VCaP (cell line): ENCODE measurements at regions not wholly inside any gene's neighbourhood (a gene's known extent, or its start where the extent isn't known, plus 50 kb on each side); places are given as distances from the start of the nearest gene placed in this dataset.

Source experiments
- H3K27ac ChIP-seq: fragments of 450-650 bp; 2 replicates; pipeline ENCODE4 v1.5.1; 2017
- TF ChIP-seq, protein P1 (sequence below): fragments of 450-650 bp; conservative IDR thresholded peaks from 2 replicates; pipeline ENCODE4 v1.5.1; 2017; ENCODE audit warnings: mild to moderate bottlenecking, moderate library complexity

DNA sequence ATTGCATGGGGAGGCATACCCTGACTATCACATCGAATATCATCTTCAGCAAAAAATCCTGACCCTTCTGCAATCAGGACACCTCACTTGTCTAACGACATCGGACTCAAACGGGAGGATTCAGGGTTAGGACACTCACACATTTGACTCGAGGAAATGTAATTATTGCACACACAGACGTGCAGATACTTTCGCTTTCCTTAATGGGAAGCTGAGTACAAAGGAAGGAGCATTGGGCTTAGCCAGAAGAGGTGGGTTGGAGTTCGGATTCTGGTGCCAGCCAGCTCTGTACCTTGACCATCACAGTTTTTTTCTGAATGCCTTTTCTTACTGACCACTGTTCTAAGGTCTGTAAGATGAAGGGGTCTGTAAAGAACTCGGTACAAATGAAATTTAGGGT lies 260.4 kb downstream of the GALC start:
- TF ChIP-seq, protein P1, sequence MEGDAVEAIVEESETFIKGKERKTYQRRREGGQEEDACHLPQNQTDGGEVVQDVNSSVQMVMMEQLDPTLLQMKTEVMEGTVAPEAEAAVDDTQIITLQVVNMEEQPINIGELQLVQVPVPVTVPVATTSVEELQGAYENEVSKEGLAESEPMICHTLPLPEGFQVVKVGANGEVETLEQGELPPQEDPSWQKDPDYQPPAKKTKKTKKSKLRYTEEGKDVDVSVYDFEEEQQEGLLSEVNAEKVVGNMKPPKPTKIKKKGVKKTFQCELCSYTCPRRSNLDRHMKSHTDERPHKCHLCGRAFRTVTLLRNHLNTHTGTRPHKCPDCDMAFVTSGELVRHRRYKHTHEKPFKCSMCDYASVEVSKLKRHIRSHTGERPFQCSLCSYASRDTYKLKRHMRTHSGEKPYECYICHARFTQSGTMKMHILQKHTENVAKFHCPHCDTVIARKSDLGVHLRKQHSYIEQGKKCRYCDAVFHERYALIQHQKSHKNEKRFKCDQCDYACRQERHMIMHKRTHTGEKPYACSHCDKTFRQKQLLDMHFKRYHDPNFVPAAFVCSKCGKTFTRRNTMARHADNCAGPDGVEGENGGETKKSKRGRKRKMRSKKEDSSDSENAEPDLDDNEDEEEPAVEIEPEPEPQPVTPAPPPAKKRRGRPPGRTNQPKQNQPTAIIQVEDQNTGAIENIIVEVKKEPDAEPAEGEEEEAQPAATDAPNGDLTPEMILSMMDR = no peak
- no peak overlapping the region for H3K27ac ChIP-seq

DNA sequence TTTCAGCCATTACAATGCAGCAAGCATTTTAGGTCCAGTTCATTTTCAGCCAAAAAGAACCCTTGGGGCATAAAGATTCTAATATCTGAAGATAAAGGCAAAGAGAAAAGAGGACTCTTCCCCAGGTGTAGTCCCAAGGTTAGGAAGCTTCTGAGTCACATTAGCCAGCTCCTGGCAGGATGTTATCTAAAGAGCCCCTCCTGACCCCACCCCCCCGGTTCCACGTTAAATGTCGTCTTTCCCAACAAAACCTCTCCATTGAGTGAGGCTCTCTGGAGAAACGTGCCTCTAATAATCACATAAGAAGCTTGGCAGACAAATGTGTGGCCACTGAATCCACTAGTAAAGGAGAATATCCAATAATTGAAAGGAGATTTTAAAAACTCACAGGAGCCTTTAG lies 267.7 kb downstream of the GALC start:
- TF ChIP-seq, protein P1 = no peak
- no peak overlapping the region for H3K27ac ChIP-seq

DNA sequence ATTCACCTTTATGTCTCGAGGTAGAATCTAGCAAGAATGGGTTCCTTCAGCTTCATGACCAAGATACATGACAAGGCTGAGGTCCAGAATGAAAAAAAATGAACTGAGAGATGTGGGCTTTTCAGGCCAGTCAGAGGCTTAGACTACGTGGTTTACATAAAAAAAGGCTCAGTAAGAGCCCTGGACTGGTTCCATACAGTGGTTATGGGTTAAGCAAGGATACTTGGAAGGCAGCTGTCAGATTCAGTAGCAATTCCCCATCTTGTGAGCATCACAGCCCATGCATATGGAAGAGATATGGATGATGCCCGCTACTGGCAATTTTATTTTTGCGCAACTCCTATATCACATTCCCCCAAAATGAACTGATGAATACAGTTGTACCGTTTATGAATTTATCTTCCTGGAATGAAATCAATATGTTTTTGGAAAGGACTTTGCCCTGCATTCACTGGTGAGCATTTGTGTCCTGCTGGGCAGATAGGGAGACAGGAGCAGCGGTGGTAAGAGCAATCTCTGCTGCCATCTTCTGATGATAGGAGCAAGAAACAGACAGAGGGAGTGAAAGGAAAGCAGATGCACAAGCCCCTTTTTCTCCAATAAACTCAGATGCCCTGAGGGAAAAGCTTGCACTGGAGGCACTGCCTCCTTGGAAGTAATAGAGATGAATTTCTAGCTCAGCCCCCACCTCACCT lies 280.4 kb downstream of the GALC start:
- TF ChIP-seq, protein P1 = peak; percentile 60

GRCh38 chr14:87705439-87705896 lies 287.5 kb downstream of the GALC start:
- H3K27ac ChIP-seq = no peak overlapping the region
- TF ChIP-seq, protein P1 = no peak

More for the DNA sequence above, 280.4 kb downstream of the GALC start:
- no peak overlapping the region for H3K27ac ChIP-seq

GRCh38 chr14:87698481-87698880 lies 294.5 kb downstream of the GALC start:
- no peak overlapping the region for H3K27ac ChIP-seq
- TF ChIP-seq, protein P1 = no peak

DNA sequence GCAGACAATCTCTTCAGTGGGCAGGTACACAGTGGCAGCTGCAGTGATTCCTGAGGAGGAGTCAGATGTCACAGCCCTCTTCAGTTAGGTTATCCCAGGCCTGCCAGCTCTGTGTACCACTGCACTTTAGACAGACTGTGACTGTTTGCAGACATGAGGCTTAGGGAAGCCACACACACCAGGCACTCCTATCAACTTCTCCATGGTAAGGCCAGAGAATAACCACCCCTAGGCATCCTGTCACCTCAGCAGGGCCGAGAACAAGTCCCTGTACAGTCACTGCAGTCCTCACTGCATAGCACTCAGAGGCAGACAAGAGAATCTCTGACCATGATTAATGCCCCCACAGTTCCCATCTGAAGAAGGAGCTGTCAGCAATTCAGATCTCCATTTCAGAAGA lies 296.5 kb downstream of the GALC start:
- no peak overlapping the region for H3K27ac ChIP-seq
- TF ChIP-seq, protein P1 = no peak

GRCh38 chr14:87691042-87691881 lies 301.7 kb downstream of the GALC start:
- TF ChIP-seq, protein P1 = no peak
- H3K27ac ChIP-seq = no peak overlapping the region
